H9 (cell line): ENCODE measurements at regions not wholly inside any gene's neighbourhood (a gene's known extent, or its start where the extent isn't known, plus 50 kb on each side); places are given as distances from the start of the nearest gene placed in this dataset.

Experiments
- DNase-seq: peaks from one replicate; pipeline ENCODE4 v3.0.0-alpha.2; 2017
- H2AFZ ChIP-seq: one replicate; pipeline ENCODE4 v1.6.1; 2013; ENCODE audit warnings: mild to moderate bottlenecking, low read length, control low read depth, moderate library complexity
- H2AK5ac ChIP-seq: 2 replicates; pipeline ENCODE4 v1.6.1; 2013; ENCODE audit warnings: low read length, control low read depth, mixed read lengths; ENCODE audit not compliant: insufficient read length
- H2BK120ac ChIP-seq: one replicate; pipeline ENCODE4 v1.6.1; 2013; ENCODE audit warnings: low read depth, mild to moderate bottlenecking, low read length, control low read depth, inconsistent platforms; ENCODE audit not compliant: poor library complexity, severe bottlenecking
- H2BK12ac ChIP-seq: 2 replicates; pipeline ENCODE4 v1.6.1; 2013; ENCODE audit warnings: low read length, control low read depth, mixed read lengths, low read depth; ENCODE audit not compliant: insufficient read length
- H2BK15ac ChIP-seq: 2 replicates; pipeline ENCODE4 v1.6.1; 2013; ENCODE audit warnings: low read depth, low read length, control low read depth
- H2BK20ac ChIP-seq: one replicate; pipeline ENCODE4 v1.6.1; 2013; ENCODE audit warnings: low read depth, mild to moderate bottlenecking, low read length, control low read depth, inconsistent platforms; ENCODE audit not compliant: poor library complexity, severe bottlenecking
- H2BK5ac ChIP-seq: 2 replicates; pipeline ENCODE4 v1.6.1; 2013; ENCODE audit warnings: low read length, control low read depth, mixed read lengths; ENCODE audit not compliant: insufficient read length
- H3K14ac ChIP-seq: 2 replicates; pipeline ENCODE4 v1.6.1; 2013; ENCODE audit warnings: low read length, control low read depth; ENCODE audit not compliant: insufficient read depth
- H3K18ac ChIP-seq: 2 replicates; pipeline ENCODE4 v1.6.1; 2013; ENCODE audit warnings: low read depth, mild to moderate bottlenecking, mixed read lengths, low read length, control low read depth; ENCODE audit not compliant: insufficient read length
- H3K23ac ChIP-seq: 2 replicates; pipeline ENCODE4 v1.6.1; 2013; ENCODE audit warnings: low read length, control low read depth, mixed read lengths, low read depth; ENCODE audit not compliant: insufficient read length
- H3K23me2 ChIP-seq: 2 replicates; pipeline ENCODE4 v1.6.1; 2013; ENCODE audit warnings: low read depth, mild to moderate bottlenecking, mixed read lengths, low read length, control low read depth; ENCODE audit not compliant: insufficient read length, poor library complexity, severe bottlenecking
- H3K27ac ChIP-seq: 2 replicates; pipeline ENCODE4 v1.5.1; 2013; ENCODE audit warnings: low read length, control low read depth, mixed read lengths, low read depth; ENCODE audit not compliant: insufficient read length
- H3K27me3 ChIP-seq: 2 replicates; pipeline ENCODE4 v1.6.1; 2013; ENCODE audit warnings: low read length, control low read depth, inconsistent platforms; ENCODE audit not compliant: insufficient read depth
- H3K4ac ChIP-seq: 2 replicates; pipeline ENCODE4 v1.6.1; 2013; ENCODE audit warnings: low read depth, mild to moderate bottlenecking, control low read depth, inconsistent platforms, low read length, moderate library complexity
- H3K4me1 ChIP-seq: 2 replicates; pipeline ENCODE4 v1.6.1; 2013; ENCODE audit warnings: low read length, control low read depth, inconsistent platforms; ENCODE audit not compliant: insufficient read depth
- H3K4me2 ChIP-seq: 2 replicates; pipeline ENCODE4 v1.6.1; 2013; ENCODE audit warnings: low read length, control low read depth, mixed read lengths; ENCODE audit not compliant: insufficient read length, insufficient read depth
- H3K56ac ChIP-seq: 2 replicates; pipeline ENCODE4 v1.6.1; 2013; ENCODE audit warnings: low read depth, mild to moderate bottlenecking, mixed read lengths, low read length, control low read depth; ENCODE audit not compliant: insufficient read length
- H3K79me1 ChIP-seq: 2 replicates; pipeline ENCODE4 v1.6.1; 2013; ENCODE audit warnings: low read depth, mild to moderate bottlenecking, moderate library complexity, low read length, control low read depth, inconsistent platforms; ENCODE audit not compliant: insufficient read depth, poor library complexity, severe bottlenecking
- H3K79me2 ChIP-seq: 2 replicates; pipeline ENCODE4 v1.6.1; 2013; ENCODE audit warnings: low read length, control low read depth, inconsistent platforms; ENCODE audit not compliant: insufficient read depth
- H3K9ac ChIP-seq: 2 replicates; pipeline ENCODE4 v1.6.1; 2013; ENCODE audit warnings: low read length, control low read depth, mixed read lengths; ENCODE audit not compliant: insufficient read length; ENCODE audit errors: extremely low read depth
- H3K9me3 ChIP-seq: one replicate; pipeline ENCODE4 v1.6.1; 2013; ENCODE audit warnings: low read depth, low read length, inconsistent platforms; ENCODE audit not compliant: control insufficient read depth
- H3T11ph ChIP-seq: one replicate; pipeline ENCODE4 v1.6.1; 2013; ENCODE audit warnings: mild to moderate bottlenecking, low read length, control low read depth, inconsistent platforms
- H4K20me1 ChIP-seq: one replicate; pipeline ENCODE4 v1.6.1; 2013; ENCODE audit not compliant: control insufficient read depth, insufficient read length, insufficient read depth
- H4K5ac ChIP-seq: 2 replicates; pipeline ENCODE4 v1.6.1; 2013; ENCODE audit warnings: low read depth, mild to moderate bottlenecking, mixed read lengths, low read length, control low read depth; ENCODE audit not compliant: insufficient read length
- H4K8ac ChIP-seq: replicated peaks from 2 replicates; pipeline ENCODE4 v1.6.1; 2013; ENCODE audit warnings: low read length, control low read depth, mixed read lengths, low read depth; ENCODE audit not compliant: insufficient read length
- H4K91ac ChIP-seq: 2 replicates; pipeline ENCODE4 v1.6.1; 2013; ENCODE audit warnings: low read depth, mild to moderate bottlenecking, moderate library complexity, mixed read lengths, low read length, control low read depth; ENCODE audit not compliant: insufficient read length
- H3K27ac Mint-ChIP-seq, 3 experiments: 2 replicates in 2 of 3; 3 replicates in 1 of 3; pipeline ENCODE4 v1.8.0; 2020 to 2021; ENCODE audit warnings: mixed read lengths in 3 of 3, mild to moderate bottlenecking in 1 of 3, moderate library complexity in 1 of 3
- H3K27me3 Mint-ChIP-seq: 2 replicates; pipeline ENCODE4 v1.8.0; 2021; ENCODE audit warnings: low read depth, mild to moderate bottlenecking, moderate library complexity, mixed read lengths
- H3K36me3 Mint-ChIP-seq, 3 experiments: 2 replicates in 2 of 3; 3 replicates in 1 of 3; pipeline ENCODE4 v1.8.0; 2020 to 2021; ENCODE audit warnings: low read depth in 3 of 3, mixed read lengths in 3 of 3; ENCODE audit not compliant: insufficient read depth in 1 of 3
- H3K4me1 Mint-ChIP-seq, 2 experiments: 2 replicates each; pipeline ENCODE4 v1.8.0; 2020; ENCODE audit warnings: mixed read lengths in 2 of 2
- H3K4me3 Mint-ChIP-seq, 2 experiments: 2 replicates in 1 of 2; 3 replicates in 1 of 2; pipeline ENCODE4 v1.8.0; 2020 to 2021; ENCODE audit warnings: mild to moderate bottlenecking in 2 of 2, mixed read lengths in 2 of 2, moderate library complexity in 1 of 2
- H3K9me3 Mint-ChIP-seq, 2 experiments: 2 replicates in 1 of 2; 3 replicates in 1 of 2; pipeline ENCODE4 v1.8.0; 2020; ENCODE audit warnings: mild to moderate bottlenecking in 2 of 2, mixed read lengths in 2 of 2, moderate library complexity in 1 of 2
- CTCF ChIP-seq: fragments of 200-600 bp; sonication (generic); conservative IDR thresholded peaks from 3 replicates; pipeline ENCODE4 v1.8.0; 2021; ENCODE audit warnings: antibody characterized with exemption, mild to moderate bottlenecking
- WGBS: extraction: QIAGEN DNeasy Blood & Tissue Kit; methylation state at CpG from one replicate; pipeline ENCODE4 v1.1.7; 2013; ENCODE audit warnings: missing lambda C conversion rate, low lambda C conversion rate, mixed read lengths; ENCODE audit not compliant: insufficient read length; ENCODE audit errors: extremely low coverage; 5-methylcytosine and 5-hydroxymethylcytosine counted together

- no peak overlapping the region for H2AFZ ChIP-seq
- peak overlapping the region; percentile 64 to 70 (median 68); a peak in 4 of 7 replicates for H3K27ac Mint-ChIP-seq
- no peak overlapping the region for H3K14ac ChIP-seq
These were observed 204.2 kb upstream of the KCNJ16 start for GRCh38 chr17:69870751-69871199.

More at GRCh38 chr17:69870751-69871199, 204.2 kb upstream of the KCNJ16 start:
- Mint-ChIP-seq H3K4me3 (no peak overlapping the region), H3K4me1 (peaks cover 28 to 36% of the 10 kb centered on the region in 2 experiments), H3K36me3 (peaks cover 1 to 4% (median 1%) of the 10 kb centered on the region in 3 experiments; a peak in 3 of 7 replicates), H3K27me3 (no peaks in the 10 kb centered on the region), H3K9me3 (peaks cover 1 to 3% of the 10 kb centered on the region in 2 experiments; a peak in 1 of 5 replicates)
- H2BK120ac ChIP-seq: no peak overlapping the region
- no peak overlapping the region for H2BK5ac ChIP-seq
- H3K56ac ChIP-seq: no peak overlapping the region
- WGBS: no CpG with 5 or more reads among the region's 3 CpGs
- H3K9ac ChIP-seq: no peak overlapping the region
- H3K4me1 ChIP-seq: peaks cover 10% of the 10 kb centered on the region
- H3K27me3 ChIP-seq: no peaks in the 10 kb centered on the region
- no peak for DNase-seq
- H3K9me3 ChIP-seq: no peaks in the 10 kb centered on the region
- H3K23ac ChIP-seq: no peak overlapping the region
- no peak overlapping the region for H4K91ac ChIP-seq
- H3K4ac ChIP-seq: no peak overlapping the region
- H3K4me2 ChIP-seq: no peak overlapping the region
- H4K8ac ChIP-seq: no peak overlapping the region
- H2BK20ac ChIP-seq: no peak overlapping the region
- H2AK5ac ChIP-seq: no peak overlapping the region
- H4K20me1 ChIP-seq: no peaks in the 10 kb centered on the region
- H3K79me1 ChIP-seq: no peaks in the 10 kb centered on the region
- no peak overlapping the region for H4K5ac ChIP-seq
- H3K23me2 ChIP-seq: no peaks in the 10 kb centered on the region
- TF ChIP-seq CTCF: no peak
- H3K18ac ChIP-seq: no peak overlapping the region
- H3K27ac ChIP-seq: no peak overlapping the region
- no peak overlapping the region for H3T11ph ChIP-seq
- H3K79me2 ChIP-seq: no peaks in the 10 kb centered on the region
- no peak overlapping the region for H2BK12ac ChIP-seq
- H2BK15ac ChIP-seq: no peak overlapping the region
